IPS DF 6.9 (cell line): ENCODE measurements at regions not wholly inside any gene's neighbourhood (a gene's known extent, or its start where the extent isn't known, plus 50 kb on each side); places are given as distances from the start of the nearest gene placed in this dataset.

Experiments used
- DNase-seq: peaks from one replicate; pipeline ENCODE4 v3.0.0-alpha.2; 2013; ENCODE audit warnings: low read depth, low spot score
- H3K27ac ChIP-seq: one replicate; pipeline ENCODE4 v1.5.1; 2013; ENCODE audit warnings: low read length, control low read depth
- H3K27me3 ChIP-seq: 2 replicates; pipeline ENCODE4 v1.6.1; 2013; ENCODE audit warnings: mild to moderate bottlenecking, low read length; ENCODE audit not compliant: control insufficient read depth, insufficient read depth
- H3K36me3 ChIP-seq: 2 replicates; pipeline ENCODE4 v1.6.1; 2013; ENCODE audit warnings: low read length; ENCODE audit not compliant: control insufficient read depth, insufficient read depth
- H3K4me1 ChIP-seq: 2 replicates; pipeline ENCODE4 v1.6.1; 2013; ENCODE audit warnings: low read length; ENCODE audit not compliant: control insufficient read depth, insufficient read depth
- H3K4me3 ChIP-seq: 2 replicates; pipeline ENCODE4 v1.5.1; 2013; ENCODE audit warnings: mild to moderate bottlenecking, low read length
- H3K9me3 ChIP-seq: 2 replicates; pipeline ENCODE4 v1.6.1; 2013; ENCODE audit warnings: low read length, inconsistent platforms; ENCODE audit not compliant: control insufficient read depth, insufficient read depth
- WGBS: extraction: QIAGEN DNeasy Blood & Tissue Kit; methylation state at CpG from one replicate; pipeline ENCODE4 v1.1.7; 2013; ENCODE audit warnings: mixed read lengths, missing lambda C conversion rate; ENCODE audit not compliant: insufficient read length, insufficient coverage; 5-methylcytosine and 5-hydroxymethylcytosine counted together

- H3K36me3 ChIP-seq = no peaks in the 10 kb centered on the region
- H3K27ac ChIP-seq = no peak overlapping the region
- no peak overlapping the region for H3K4me3 ChIP-seq
- no peaks in the 10 kb centered on the region for H3K27me3 ChIP-seq
- H3K4me1 ChIP-seq = peaks cover 12% of the 10 kb centered on the region
- no CpG with 5 or more reads among the region's 13 CpGs for WGBS
- DNase-seq = peak; percentile 79
- H3K9me3 ChIP-seq = no peaks in the 10 kb centered on the region
Measured at GRCh38 chr6:157763129-157763903, 59.7 kb upstream of the SNX9 start.

- no peak for DNase-seq
- peaks cover 12% of the 10 kb centered on the region for H3K4me1 ChIP-seq
- WGBS = no CpG with 5 or more reads among the region's 3 CpGs
- H3K27ac ChIP-seq = no peak overlapping the region
- H3K27me3 ChIP-seq = no peaks in the 10 kb centered on the region
- H3K4me3 ChIP-seq = no peak overlapping the region
- H3K36me3 ChIP-seq = no peaks in the 10 kb centered on the region
- H3K9me3 ChIP-seq = no peaks in the 10 kb centered on the region
Measured at GRCh38 chr6:157763904-157764177, 59.2 kb upstream of the SNX9 start.

- Histone ChIP-seq H3K9me3 (no peaks in the 10 kb centered on the region), H3K4me3 (no peak overlapping the region), H3K27me3 (no peaks in the 10 kb centered on the region), H3K36me3 (no peaks in the 10 kb centered on the region), H3K27ac (no peak overlapping the region), H3K4me1 (peaks cover 12% of the 10 kb centered on the region)
- DNase-seq = no peak
- WGBS = no CpG with 5 or more reads among the region's 14 CpGs
Measured at GRCh38 chr6:157764178-157765068, 58.6 kb upstream of the SNX9 start.

- WGBS = no CpG with 5 or more reads among the region's 11 CpGs
- Histone ChIP-seq H3K27ac (no peak overlapping the region), H3K4me1 (peaks cover 12% of the 10 kb centered on the region), H3K27me3 (no peaks in the 10 kb centered on the region), H3K4me3 (no peak overlapping the region), H3K9me3 (no peaks in the 10 kb centered on the region), H3K36me3 (no peaks in the 10 kb centered on the region)
- no peak for DNase-seq
Measured at GRCh38 chr6:157766901-157767774, 55.9 kb upstream of the SNX9 start.

GRCh38 chr6:157767775-157768156, 55.3 kb upstream of the SNX9 start:
- no peak overlapping the region for H3K4me3 ChIP-seq
- WGBS = no CpG with 5 or more reads among the region's 3 CpGs
- H3K4me1 ChIP-seq = peaks cover 11% of the 10 kb centered on the region
- no peak overlapping the region for H3K27ac ChIP-seq
- no peaks in the 10 kb centered on the region for H3K27me3 ChIP-seq
- H3K36me3 ChIP-seq = no peaks in the 10 kb centered on the region
- no peaks in the 10 kb centered on the region for H3K9me3 ChIP-seq
- no peak for DNase-seq

DNA sequence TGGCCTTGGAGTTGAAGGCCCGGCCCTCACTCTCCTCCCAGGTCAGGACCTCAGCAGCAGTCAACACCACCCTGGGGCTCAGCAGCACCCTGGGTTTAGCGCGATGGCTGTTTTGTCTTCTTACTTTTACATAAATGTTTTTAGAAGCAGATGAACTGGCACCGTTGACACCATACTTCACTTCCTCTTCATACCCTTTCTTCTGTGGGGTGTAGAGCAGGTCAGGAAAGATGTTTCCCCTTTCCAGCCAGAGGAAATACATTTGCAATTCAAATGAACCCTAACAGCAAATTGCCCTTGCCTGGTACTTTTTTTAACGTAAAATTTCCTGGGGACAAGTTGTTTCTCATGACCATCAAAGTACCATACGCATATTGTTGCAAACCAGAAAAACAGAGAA, 54.7 kb upstream of the SNX9 start:
- Histone ChIP-seq H3K36me3 (no peaks in the 10 kb centered on the region), H3K4me1 (peaks cover 10% of the 10 kb centered on the region), H3K27ac (no peak overlapping the region)

GRCh38 chr6:157768863-157769551, 54.0 kb upstream of the SNX9 start:
- Histone ChIP-seq H3K36me3 (no peaks in the 10 kb centered on the region), H3K4me1 (peaks cover 7% of the 10 kb centered on the region; the same call in 1 of the 2 replicates), H3K27ac (no peak overlapping the region), H3K27me3 (no peaks in the 10 kb centered on the region), H3K4me3 (no peak overlapping the region), H3K9me3 (no peaks in the 10 kb centered on the region)
- DNase-seq = no peak
- WGBS = no CpG with 5 or more reads among the region's 13 CpGs

More for the DNA sequence above, 54.7 kb upstream of the SNX9 start:
- H3K4me3 ChIP-seq = no peak overlapping the region
- no peaks in the 10 kb centered on the region for H3K27me3 ChIP-seq
- no peak for DNase-seq
- no CpG with 5 or more reads among the region's 6 CpGs for WGBS
- H3K9me3 ChIP-seq = no peaks in the 10 kb centered on the region

- H3K27ac ChIP-seq = no peak overlapping the region
- no CpG with 5 or more reads among the region's 10 CpGs for WGBS
- no peaks in the 10 kb centered on the region for H3K36me3 ChIP-seq
- peaks cover 6% of the 10 kb centered on the region; the same call in 1 of the 2 replicates for H3K4me1 ChIP-seq
- no peaks in the 10 kb centered on the region for H3K27me3 ChIP-seq
- no peak for DNase-seq
- no peaks in the 10 kb centered on the region for H3K9me3 ChIP-seq
- H3K4me3 ChIP-seq = no peak overlapping the region
Measured at GRCh38 chr6:157769776-157770426, 53.1 kb upstream of the SNX9 start.

GRCh38 chr6:157770946-157771345, 52.1 kb upstream of the SNX9 start:
- Histone ChIP-seq H3K36me3 (no peaks in the 10 kb centered on the region), H3K27ac (no peak overlapping the region), H3K9me3 (no peaks in the 10 kb centered on the region), H3K27me3 (no peaks in the 10 kb centered on the region), H3K4me1 (peaks cover 6% of the 10 kb centered on the region; the same call in 1 of the 2 replicates), H3K4me3 (no peak overlapping the region)
- no CpG with 5 or more reads among the region's 1 CpG for WGBS
- no peak for DNase-seq
